ENCODE measurements at regions not wholly inside any gene's neighbourhood (a gene's known extent, or its start where the extent isn't known, plus 50 kb on each side); places are given as distances from the start of the nearest gene placed in this dataset.

GRCh38 chr14:56989359-56989758 is 179.1 kb upstream of the OTX2 start:
- Histone ChIP-seq H3K36me3 (replicated peaks; ENCODE audit: insufficient read depth, low read depth) (no peaks in the 10 kb centered on the region), H3K4me3 (no peak overlapping the region), H3K9me2 (replicated peaks; ENCODE audit: insufficient read depth) (no peaks in the 10 kb centered on the region), H3K4me1 (ENCODE audit: insufficient read depth) (no peaks in the 10 kb centered on the region), H2AFZ (no peak overlapping the region), H3K27ac (no peak overlapping the region), H3K79me2 (no peaks in the 10 kb centered on the region), H3K4me2 (no peak overlapping the region), H3K27me3 (no peaks in the 10 kb centered on the region), H3K9me3 (ENCODE audit: low read depth) (no peaks in the 10 kb centered on the region), H4K20me1 (ENCODE audit: insufficient read depth, poor library complexity, severe bottlenecking) (no peaks in the 10 kb centered on the region)
- no peak for DNase-seq (ENCODE audit: low spot score)
- TF ChIP-seq CTCF (IDR thresholded peaks at IDR 0.05; ENCODE audit: poor library complexity) = no peak
- WGBS (ENCODE audit: low lambda C conversion rate, missing lambda C conversion rate) = 83% methylated on average over 5 of the region's 5 CpGs

- Histone ChIP-seq H4K20me1 (ENCODE audit: insufficient read depth, poor library complexity, severe bottlenecking) (no peaks in the 10 kb centered on the region), H3K4me1 (ENCODE audit: insufficient read depth) (no peaks in the 10 kb centered on the region), H3K27ac (no peak overlapping the region), H3K9me2 (replicated peaks; ENCODE audit: insufficient read depth) (no peaks in the 10 kb centered on the region), H3K9me3 (ENCODE audit: low read depth) (no peaks in the 10 kb centered on the region), H3K36me3 (replicated peaks; ENCODE audit: insufficient read depth, low read depth) (no peaks in the 10 kb centered on the region), H3K27me3 (no peaks in the 10 kb centered on the region), H3K79me2 (no peaks in the 10 kb centered on the region), H2AFZ (no peak overlapping the region), H3K4me2 (no peak overlapping the region), H3K4me3 (no peak overlapping the region)
- TF ChIP-seq EZH2 (IDR thresholded peaks at IDR 0.05; ENCODE audit: borderline replicate concordance) (no peak), EZH2phosphoT487 (IDR thresholded peaks at IDR 0.05; ENCODE audit: low read depth, severe bottlenecking, unreplicated experiment) (no peak), CTCF (IDR thresholded peaks at IDR 0.05; ENCODE audit: poor library complexity) (no peak)
- 85% methylated on average over 3 of the region's 3 CpGs for WGBS (ENCODE audit: low lambda C conversion rate, missing lambda C conversion rate)
- no peak for DNase-seq (ENCODE audit: low spot score)
Observed at GRCh38 chr14:56979936-56980335, 169.7 kb upstream of the OTX2 start.

- no peak for DNase-seq (ENCODE audit: low spot score)
- H3K9me3 ChIP-seq (ENCODE audit: low read depth) = no peaks in the 10 kb centered on the region
- no peak overlapping the region for H2AFZ ChIP-seq
- no peaks in the 10 kb centered on the region for H3K4me1 ChIP-seq (ENCODE audit: insufficient read depth)
- H3K4me2 ChIP-seq = no peak overlapping the region
- no peak overlapping the region for H3K4me3 ChIP-seq
- TF ChIP-seq CTCF (IDR thresholded peaks at IDR 0.05; ENCODE audit: poor library complexity) (no peak), EZH2 (IDR thresholded peaks at IDR 0.05; ENCODE audit: borderline replicate concordance) (no peak), EZH2phosphoT487 (IDR thresholded peaks at IDR 0.05; ENCODE audit: low read depth, severe bottlenecking, unreplicated experiment) (no peak)
- no peaks in the 10 kb centered on the region for H3K36me3 ChIP-seq (replicated peaks; ENCODE audit: insufficient read depth, low read depth)
- no peaks in the 10 kb centered on the region for H3K79me2 ChIP-seq
- no peaks in the 10 kb centered on the region for H3K27me3 ChIP-seq
- WGBS (ENCODE audit: low lambda C conversion rate, missing lambda C conversion rate) = 74% methylated on average over 2 of the region's 2 CpGs
- no peak overlapping the region for H3K27ac ChIP-seq
- no peaks in the 10 kb centered on the region for H3K9me2 ChIP-seq (replicated peaks; ENCODE audit: insufficient read depth)
- no peaks in the 10 kb centered on the region for H4K20me1 ChIP-seq (ENCODE audit: insufficient read depth, poor library complexity, severe bottlenecking)
Observed at GRCh38 chr14:56976211-56976610, 165.9 kb upstream of the OTX2 start.

GRCh38 chr14:56975521-56975920 is 165.2 kb upstream of the OTX2 start:
- TF ChIP-seq EZH2phosphoT487 (IDR thresholded peaks at IDR 0.05; ENCODE audit: low read depth, severe bottlenecking, unreplicated experiment) (no peak), EZH2 (IDR thresholded peaks at IDR 0.05; ENCODE audit: borderline replicate concordance) (no peak), CTCF (IDR thresholded peaks at IDR 0.05; ENCODE audit: poor library complexity) (no peak)
- Histone ChIP-seq H3K4me3 (no peak overlapping the region), H4K20me1 (ENCODE audit: insufficient read depth, poor library complexity, severe bottlenecking) (no peaks in the 10 kb centered on the region), H3K36me3 (replicated peaks; ENCODE audit: insufficient read depth, low read depth) (no peaks in the 10 kb centered on the region), H3K9me3 (ENCODE audit: low read depth) (no peaks in the 10 kb centered on the region), H3K27me3 (no peaks in the 10 kb centered on the region), H3K27ac (no peak overlapping the region), H3K79me2 (no peaks in the 10 kb centered on the region), H3K4me1 (ENCODE audit: insufficient read depth) (no peaks in the 10 kb centered on the region), H3K9me2 (replicated peaks; ENCODE audit: insufficient read depth) (no peaks in the 10 kb centered on the region), H3K4me2 (no peak overlapping the region), H2AFZ (no peak overlapping the region)
- DNase-seq (ENCODE audit: low spot score) = no peak
- WGBS (ENCODE audit: low lambda C conversion rate, missing lambda C conversion rate) = 94% methylated on average over 4 of the region's 4 CpGs

All from hepatocyte (in vitro differentiated cells).